IMR-90 (cell line): ENCODE measurements at regions not wholly inside any gene's neighbourhood (a gene's known extent, or its start where the extent isn't known, plus 50 kb on each side); places are given as distances from the start of the nearest gene placed in this dataset.

Experiments
- ATAC-seq: fragments of 200-7000 bp; cut with Tn5 transposase; 2 replicates; pipeline ENCODE4 v1.9.1; 2020; ENCODE audit warnings: low read depth, mild to moderate bottlenecking, moderate library complexity
- BruUV-seq: library from RNA; stranded (reverse); fragments of 400-500 nt; replicated peaks from 2 replicates; lab custom pipeline; 2021; lab: Mats Ljungman, UMichigan
- CTCF ChIA-PET: fragments of 300-600 bp; formaldehyde crosslinking; extraction: SDS; loops from one replicate; lab custom pipeline; 2021; ENCODE audit warnings: antibody characterized with exemption; lab: Yijun Ruan, JAX
- POLR2A ChIA-PET: fragments of 300-600 bp; sonication (Branson Sonifier 250); formaldehyde crosslinking; loops from one replicate; lab custom pipeline; 2022; ENCODE audit warnings: antibody characterized with exemption; ENCODE audit not compliant: unreplicated experiment; lab: Charles Lee
- DNase-seq: peaks from one replicate; pipeline ENCODE4 v3.0.0; 2013
- H2AFZ ChIP-seq: replicated peaks from 2 replicates; pipeline ENCODE3; 2013; ENCODE audit warnings: low read length, mild to moderate bottlenecking; ENCODE audit not compliant: poor library complexity
- H2AK5ac ChIP-seq: 2 replicates; pipeline ENCODE4 v1.6.1; 2013; ENCODE audit warnings: low read depth, low read length, inconsistent platforms
- H2AK9ac ChIP-seq: replicated peaks from 2 replicates; pipeline ENCODE3; 2013; ENCODE audit warnings: mild to moderate bottlenecking, low read depth, low read length, moderate library complexity; ENCODE audit not compliant: poor library complexity
- H2BK120ac ChIP-seq: 2 replicates; pipeline ENCODE4 v1.6.1; 2013; ENCODE audit warnings: low read depth, low read length, inconsistent platforms
- H2BK15ac ChIP-seq: 3 replicates; pipeline ENCODE4 v1.6.1; 2013; ENCODE audit warnings: low read depth, low read length, inconsistent platforms
- H2BK20ac ChIP-seq: 2 replicates; pipeline ENCODE4 v1.6.1; 2013; ENCODE audit warnings: low read depth, mild to moderate bottlenecking, inconsistent platforms, low read length, moderate library complexity
- H2BK5ac ChIP-seq: 2 replicates; pipeline ENCODE4 v1.6.1; 2013; ENCODE audit warnings: mild to moderate bottlenecking, low read depth, low read length, inconsistent platforms; ENCODE audit not compliant: poor library complexity, severe bottlenecking
- H3K14ac ChIP-seq: replicated peaks from 2 replicates; pipeline ENCODE4 v1.6.1; 2013; ENCODE audit warnings: low read depth, low read length, inconsistent platforms
- H3K18ac ChIP-seq: 2 replicates; pipeline ENCODE4 v1.6.1; 2013; ENCODE audit warnings: low read depth, low read length, control low read depth
- H3K23ac ChIP-seq: 2 replicates; pipeline ENCODE4 v1.6.1; 2013; ENCODE audit warnings: low read depth, low read length, inconsistent platforms
- H3K27ac ChIP-seq: 2 replicates; pipeline ENCODE4 v1.5.1; 2013; ENCODE audit warnings: mild to moderate bottlenecking, control low read depth, low read length; ENCODE audit not compliant: insufficient read depth
- H3K27me3 ChIP-seq: 2 replicates; pipeline ENCODE4 v1.6.1; 2013; ENCODE audit warnings: low read length; ENCODE audit not compliant: control insufficient read depth, insufficient read depth
- H3K36me3 ChIP-seq: 2 replicates; pipeline ENCODE4 v1.6.1; 2013; ENCODE audit warnings: low read length, mixed read lengths; ENCODE audit not compliant: control insufficient read depth, insufficient read depth
- H3K4ac ChIP-seq: 2 replicates; pipeline ENCODE4 v1.6.1; 2013; ENCODE audit warnings: low read depth, low read length, inconsistent platforms
- H3K4me1 ChIP-seq: 2 replicates; pipeline ENCODE4 v1.6.1; 2013; ENCODE audit warnings: low read length, mixed read lengths; ENCODE audit not compliant: control insufficient read depth, insufficient read depth
- H3K4me2 ChIP-seq: 2 replicates; pipeline ENCODE4 v1.6.1; 2013; ENCODE audit warnings: low read depth, mild to moderate bottlenecking, control low read depth, low read length, moderate library complexity
- H3K4me3 ChIP-seq: 2 replicates; pipeline ENCODE4 v1.5.1; 2013; ENCODE audit warnings: low read depth, mild to moderate bottlenecking, control low read depth, low read length, moderate library complexity; ENCODE audit not compliant: insufficient read depth
- H3K56ac ChIP-seq: 2 replicates; pipeline ENCODE4 v1.6.1; 2013; ENCODE audit warnings: low read length, inconsistent platforms; ENCODE audit not compliant: insufficient read depth; ENCODE audit errors: extremely low read depth
- H3K79me1 ChIP-seq, 2 experiments: 2 replicates each; pipeline ENCODE4 v1.6.1; 2013; ENCODE audit warnings: low read length in 2 of 2, inconsistent platforms in 1 of 2, low read depth in 1 of 2
- H3K9ac ChIP-seq: 2 replicates; pipeline ENCODE4 v1.6.1; 2013; ENCODE audit warnings: low read depth, low read length, control low read depth
- H3K9me1 ChIP-seq: 2 replicates; pipeline ENCODE4 v1.6.1; 2013; ENCODE audit warnings: low read length, inconsistent platforms; ENCODE audit not compliant: insufficient read depth
- H3K9me3 ChIP-seq: 2 replicates; pipeline ENCODE4 v1.6.1; 2013; ENCODE audit warnings: low read length; ENCODE audit not compliant: control insufficient read depth, insufficient read depth
- H4K20me1 ChIP-seq: 2 replicates; pipeline ENCODE4 v1.6.1; 2013; ENCODE audit warnings: low read length, inconsistent platforms; ENCODE audit not compliant: insufficient read depth
- H4K5ac ChIP-seq: 2 replicates; pipeline ENCODE4 v1.6.1; 2013; ENCODE audit warnings: mild to moderate bottlenecking, low read depth, low read length, control low read depth
- H4K8ac ChIP-seq, 2 experiments: 2 replicates each; pipeline ENCODE4 v1.6.1; 2013; ENCODE audit warnings: low read depth in 2 of 2, low read length in 2 of 2, control low read depth in 1 of 2, inconsistent platforms in 1 of 2
- H4K91ac ChIP-seq: 2 replicates; pipeline ENCODE4 v1.6.1; 2013; ENCODE audit warnings: low read depth, low read length, inconsistent platforms; ENCODE audit not compliant: insufficient read depth
- RAD21 ChIP-seq: IDR thresholded peaks from 2 replicates; pipeline ENCODE4 v1.6.1; 2012; ENCODE audit warnings: low read length, improper control_type of control experiment
- WGBS, 2 experiments: methylation state at CpG; one replicate each; pipeline versions ENCODE4 v1.1.5 to v1.1.7; 2013; ENCODE audit warnings: missing lambda C conversion rate in 2 of 2; ENCODE audit not compliant: insufficient read length in 1 of 2; ENCODE audit errors: extremely low coverage in 2 of 2; 5-methylcytosine and 5-hydroxymethylcytosine counted together
- dilution Hi-C: fragments of 300-500 bp; cut with HindIII; formaldehyde crosslinking; loops from one replicate; pipeline ENCODE4 v1.14.3; 2018; ENCODE audit warnings: low sequenced_read_pairs; ENCODE audit not compliant: unreplicated experiment
- in situ Hi-C: fragments of 300-500 bp; cut with MboI; formaldehyde crosslinking; loops from 3 replicates; pipeline ENCODE4 v1.14.3; 2019; ENCODE audit warnings: low sequenced_read_pairs, inconsistent platforms, mixed read lengths
- intact Hi-C: fragments of 100-400 bp; cut with micrococcal nuclease; formaldehyde crosslinking; loops from 2 replicates; pipeline ENCODE4 v1.10.0; 2022

GRCh38 chr1:208885650-208886049 lies 641.5 kb upstream of the PLXNA2 start:
- Histone ChIP-seq H4K20me1 (no peaks in the 10 kb centered on the region), H4K91ac (no peak overlapping the region), H2AFZ (no peak overlapping the region), H3K36me3 (no peaks in the 10 kb centered on the region), H2AK5ac (no peak overlapping the region), H3K79me1 (no peaks in the 10 kb centered on the region), H4K5ac (no peak overlapping the region), H3K4ac (no peak overlapping the region), H3K56ac (no peak overlapping the region), H3K27ac (no peak overlapping the region), H3K9me3 (peaks cover 2% of the 10 kb centered on the region), H2BK5ac (no peak overlapping the region), H4K8ac (no peak overlapping the region), H3K27me3 (no peaks in the 10 kb centered on the region), H2AK9ac (no peak overlapping the region), H2BK15ac (no peak overlapping the region), H3K4me3 (no peak overlapping the region), H3K23ac (no peak overlapping the region), H3K4me2 (no peak overlapping the region), H3K9ac (no peak overlapping the region), H3K18ac (no peak overlapping the region), H2BK20ac (no peak overlapping the region), H3K9me1 (no peaks in the 10 kb centered on the region), H3K14ac (no peak overlapping the region), H2BK120ac (no peak overlapping the region), H3K4me1 (no peaks in the 10 kb centered on the region)
- in situ Hi-C loops: no loop called here
- POLR2A ChIA-PET: no interaction called here
- intact Hi-C loops: no loop called here
- ATAC-seq (no peak), DNase-seq (no peak)
- no TSS peak for BruUV-seq
- CTCF ChIA-PET: no interaction called here
- dilution Hi-C loops: no loop called here
- TF ChIP-seq RAD21: no peak
- 50% methylated on average over 1 of the region's 4 CpGs; no CpG with 5 or more reads in 1 of the 2 experiments for WGBS, 2 experiments
